HCT116 (cell line): ENCODE measurements at regions not wholly inside any gene's neighbourhood (a gene's known extent, or its start where the extent isn't known, plus 50 kb on each side); places are given as distances from the start of the nearest gene placed in this dataset.

Experiments used
- ATAC-seq: fragments of 200-7000 bp; cut with Tn5 transposase; 2 replicates; pipeline ENCODE4 v1.9.1; 2020; ENCODE audit warnings: mild to moderate bottlenecking, moderate library complexity
- BruUV-seq: library from RNA; stranded (reverse); fragments of 400-500 nt; replicated peaks from 2 replicates; lab custom pipeline; 2021; lab: Mats Ljungman, UMichigan
- CTCF ChIA-PET: fragments of 300-600 bp; sonication (Branson Sonifier 250); formaldehyde crosslinking; loops from one replicate; lab custom pipeline; 2021; ENCODE audit warnings: antibody characterized with exemption; lab: Charles Lee
- POLR2A ChIA-PET: fragments of 300-600, 350-600 bp; sonication (Branson Sonifier 250); formaldehyde crosslinking; loops from one replicate; lab custom pipeline; 2021; ENCODE audit warnings: antibody characterized with exemption; lab: Charles Lee
- RAD21 ChIA-PET, 2 experiments: fragments of 300-600 bp; sonication (Branson Sonifier 250); formaldehyde crosslinking; loops; one replicate each; lab custom pipeline; 2023; ENCODE audit warnings: low total read pairs in 2 of 2; ENCODE audit not compliant: uncharacterized antibody in 2 of 2, unreplicated experiment in 2 of 2, low non-redundant PET in 1 of 2; lab: Charles Lee
- DNase-seq: peaks from one replicate; pipeline ENCODE4 v3.0.0-alpha.2; 2010; ENCODE audit warnings: low read depth, low spot score
- H2AFZ ChIP-seq: fragments of 200-600 bp; shearing (Covaris generic), sonication (generic); 2 replicates; pipeline ENCODE4 v1.6.1; 2017; ENCODE audit warnings: low read depth, mixed run types, mixed read lengths, antibody characterized with exemption, low read length; ENCODE audit not compliant: poor library complexity, severe bottlenecking
- H3K27ac ChIP-seq: 2 replicates; pipeline ENCODE4 v1.5.1; 2012; ENCODE audit warnings: low read depth, low read length
- H3K27me3 ChIP-seq: fragments of 200-600 bp; sonication (generic); 2 replicates; pipeline ENCODE4 v1.6.1; 2016; ENCODE audit warnings: mixed run types, low read length, mixed read lengths; ENCODE audit not compliant: insufficient read depth
- H3K36me3 ChIP-seq, 2 experiments: fragments of 200-500 bp in 1 of 2; fragments of 200-600 bp in 1 of 2; sonication (Bioruptor generic) in 1 of 2; sonication (generic) in 1 of 2; 2 replicates each; pipeline versions ENCODE4 v1.5.1 to v1.6.1; 2014 to 2016; ENCODE audit warnings: low read length in 2 of 2, inconsistent platforms in 1 of 2, mixed read lengths in 1 of 2, mixed run types in 1 of 2; ENCODE audit not compliant: insufficient read depth in 2 of 2, control insufficient read depth in 1 of 2
- H3K4me1 ChIP-seq, 2 experiments: fragments of 200-600 bp in 1 of 2; sonication (generic) in 1 of 2; 2 replicates each; pipeline versions ENCODE4 v1.5.1 to v1.6.1; 2012 to 2017; ENCODE audit warnings: low read length in 2 of 2, inconsistent platforms in 1 of 2, mild to moderate bottlenecking in 1 of 2, mixed read lengths in 1 of 2, mixed run types in 1 of 2, moderate library complexity in 1 of 2; ENCODE audit not compliant: insufficient read depth in 2 of 2, control insufficient read depth in 1 of 2
- H3K4me2 ChIP-seq: fragments of 200-600 bp; sonication (generic); 2 replicates; pipeline ENCODE4 v1.6.1; 2017; ENCODE audit warnings: mixed run types, low read length, mixed read lengths
- H3K4me3 ChIP-seq, 2 experiments: fragments of 200-600 bp in 1 of 2; sonication (generic) in 1 of 2; replicated peaks in 1 of 2; 2 replicates each; pipeline ENCODE4 v1.5.1; 2011 to 2016; ENCODE audit warnings: low read length in 2 of 2, control low read depth in 1 of 2, low read depth in 1 of 2, mild to moderate bottlenecking in 1 of 2, mixed read lengths in 1 of 2, mixed run types in 1 of 2
- H3K79me2 ChIP-seq: fragments of 200-600 bp; sonication (generic); 2 replicates; pipeline ENCODE4 v1.6.1; 2017; ENCODE audit warnings: mild to moderate bottlenecking, mixed run types, low read length, moderate library complexity, mixed read lengths; ENCODE audit not compliant: insufficient read depth
- H3K9ac ChIP-seq: fragments of 200-600 bp; sonication (generic); 2 replicates; pipeline ENCODE4 v1.6.1; 2016; ENCODE audit warnings: low read length, mixed read lengths
- H3K9me2 ChIP-seq: fragments of 200-600 bp; sonication (generic), shearing (Covaris generic); 2 replicates; pipeline ENCODE4 v1.6.1; 2017; ENCODE audit warnings: mixed run types, mild to moderate bottlenecking, moderate library complexity; ENCODE audit not compliant: insufficient read depth
- H3K9me3 ChIP-seq, 2 experiments: fragments of 200-500 bp in 1 of 2; fragments of 200-600 bp in 1 of 2; sonication (Bioruptor generic) in 1 of 2; sonication (generic) in 1 of 2; 2 replicates each; pipeline ENCODE4 v1.6.1; 2014 to 2017; ENCODE audit warnings: low read length in 2 of 2, mixed read lengths in 2 of 2, inconsistent platforms in 1 of 2, low read depth in 1 of 2, mild to moderate bottlenecking in 1 of 2, mixed run types in 1 of 2, moderate library complexity in 1 of 2; ENCODE audit not compliant: control insufficient read depth in 1 of 2, insufficient read depth in 1 of 2
- H4K20me1 ChIP-seq: fragments of 200-600 bp; sonication (generic), shearing (Covaris generic); 2 replicates; pipeline ENCODE4 v1.6.1; 2017; ENCODE audit warnings: mixed run types, mild to moderate bottlenecking, moderate library complexity; ENCODE audit not compliant: insufficient read depth
- CBX3 ChIP-seq: IDR thresholded peaks from 2 replicates; pipeline ENCODE4 v1.6.1; 2012; ENCODE audit warnings: low read depth
- CEBPB ChIP-seq: IDR thresholded peaks from 2 replicates; pipeline ENCODE4 v1.6.1; 2012; ENCODE audit warnings: low read depth
- ELF1 ChIP-seq: IDR thresholded peaks from 2 replicates; pipeline ENCODE4 v1.6.1; 2012; ENCODE audit warnings: low read depth, borderline replicate concordance
- EZH2 ChIP-seq: fragments of 200-600 bp; sonication (generic); IDR thresholded peaks from 2 replicates; pipeline ENCODE4 v1.6.1; 2017; ENCODE audit warnings: antibody characterized with exemption, mixed run types
- EZH2phosphoT487 ChIP-seq: fragments of 200-600 bp; IDR thresholded peaks from 2 replicates; pipeline ENCODE4 v1.6.1; 2018; ENCODE audit warnings: antibody characterized with exemption, borderline replicate concordance
- FOSL1 ChIP-seq: IDR thresholded peaks from 2 replicates; pipeline ENCODE4 v1.6.1; 2012; ENCODE audit warnings: low read depth
- REST ChIP-seq: IDR thresholded peaks from 2 replicates; pipeline ENCODE4 v1.6.1; 2012; ENCODE audit warnings: low read depth
- SIN3A ChIP-seq: IDR thresholded peaks from 2 replicates; pipeline ENCODE4 v1.6.1; 2012; ENCODE audit warnings: low read depth
- SP1 ChIP-seq: IDR thresholded peaks from 2 replicates; pipeline ENCODE4 v1.6.1; 2012; ENCODE audit warnings: low read depth
- SRF ChIP-seq: IDR thresholded peaks from 2 replicates; pipeline ENCODE4 v1.6.1; 2012; ENCODE audit warnings: low read depth
- ZFX ChIP-seq: fragments of 450-650 bp; IDR thresholded peaks from 2 replicates; pipeline ENCODE4 v1.6.1; 2017
- ZNF274 ChIP-seq: fragments of 200-500 bp; sonication (Bioruptor generic); IDR thresholded peaks from 2 replicates; pipeline ENCODE4 v1.6.1; 2014; ENCODE audit warnings: mild to moderate bottlenecking, low read depth, low read length, inconsistent platforms
- intact Hi-C: fragments of 100-400 bp; cut with micrococcal nuclease; formaldehyde crosslinking; loops from 2 replicates; pipeline ENCODE4 v1.10.0; 2022
- TF ChIP-seq, protein P1 (sequence below): IDR thresholded peaks from 2 replicates; pipeline ENCODE4 v1.6.1; 2012
- TF ChIP-seq, protein P2 (sequence below): IDR thresholded peaks from 2 replicates; pipeline ENCODE4 v1.6.1; 2012
- TF ChIP-seq, protein P3 (sequence below): IDR thresholded peaks from 2 replicates; pipeline ENCODE4 v1.6.1; 2011; ENCODE audit warnings: mild to moderate bottlenecking, low read length, moderate library complexity; ENCODE audit not compliant: insufficient replicate concordance; ENCODE audit errors: extremely low read depth

DNA sequence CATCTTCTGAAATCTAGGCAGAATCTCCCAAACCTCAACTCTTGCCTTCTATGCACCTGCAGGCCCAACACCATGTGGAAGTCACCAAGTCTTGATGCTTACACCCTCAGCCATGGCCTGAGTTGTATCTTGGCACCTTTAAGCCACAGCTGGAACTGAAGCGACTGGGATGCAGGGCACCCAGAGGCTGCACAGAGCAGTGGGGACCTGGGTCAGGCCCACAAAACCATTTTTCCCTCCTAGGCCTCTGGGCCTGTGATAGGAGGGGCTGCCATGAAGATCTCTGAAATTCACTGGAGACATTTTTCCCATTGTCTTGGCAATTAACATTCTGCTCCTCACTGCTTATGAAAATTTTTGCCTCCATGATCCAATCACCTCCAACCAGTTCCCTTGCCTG lies 1388.5 kb downstream of the ADGRL3 start:
- no peak overlapping the region for H2AFZ ChIP-seq
- peaks cover 9 to 13% of the 10 kb centered on the region in 2 experiments; a peak in 2 of 4 replicates for H3K9me3 ChIP-seq
- DNase-seq (no peak), ATAC-seq (no peak)
- BruUV-seq, result no TSS peak
- no peak overlapping the region for H3K4me3 ChIP-seq
- no peak for TF ChIP-seq ZNF274
- TF ChIP-seq EZH2, result no peak
- TF ChIP-seq, protein P1, sequence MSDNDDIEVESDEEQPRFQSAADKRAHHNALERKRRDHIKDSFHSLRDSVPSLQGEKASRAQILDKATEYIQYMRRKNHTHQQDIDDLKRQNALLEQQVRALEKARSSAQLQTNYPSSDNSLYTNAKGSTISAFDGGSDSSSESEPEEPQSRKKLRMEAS, result no peak
- no peak for TF ChIP-seq CEBPB
- TF ChIP-seq FOSL1, result no peak
- no peak for TF ChIP-seq SIN3A
- no peak for TF ChIP-seq ELF1
- RAD21 ChIA-PET, result no interaction called here
- POLR2A ChIA-PET, result no interaction called here
- no peaks in the 10 kb centered on the region for H3K9me2 ChIP-seq
- H3K4me2 ChIP-seq, result no peak overlapping the region
- H3K9ac ChIP-seq, result no peak overlapping the region
- no peaks in the 10 kb centered on the region for H3K79me2 ChIP-seq
- no peaks in the 10 kb centered on the region for H3K4me1 ChIP-seq
- no peaks in the 10 kb centered on the region for H3K27me3 ChIP-seq
- H4K20me1 ChIP-seq, result no peaks in the 10 kb centered on the region
- no peaks in the 10 kb centered on the region for H3K36me3 ChIP-seq
- intact Hi-C loops, result no loop called here
- CTCF ChIA-PET, result no interaction called here
- no peak overlapping the region for H3K27ac ChIP-seq

GRCh38 chr4:62571494-62571893 lies 1371.4 kb downstream of the ADGRL3 start:
- Histone ChIP-seq H3K79me2 (no peaks in the 10 kb centered on the region), H2AFZ (no peak overlapping the region), H3K36me3 (no peaks in the 10 kb centered on the region), H3K9ac (no peak overlapping the region), H3K9me3 (peaks cover 0 to 2% of the 10 kb centered on the region in 2 experiments; a peak in 2 of 4 replicates), H3K27me3 (no peaks in the 10 kb centered on the region), H3K4me1 (no peaks in the 10 kb centered on the region), H4K20me1 (no peaks in the 10 kb centered on the region), H3K27ac (no peak overlapping the region), H3K4me3 (no peak overlapping the region), H3K4me2 (no peak overlapping the region), H3K9me2 (no peaks in the 10 kb centered on the region)
- ChIA-PET RAD21 (no interaction called here), CTCF (no interaction called here), POLR2A (no interaction called here)
- intact Hi-C loops, result no loop called here
- ATAC-seq (no peak), DNase-seq (no peak)
- no TSS peak for BruUV-seq
- TF ChIP-seq EZH2 (no peak), SP1 (no peak), SRF (no peak), CBX3 (no peak), ELF1 (no peak), ZNF274 (no peak), ZFX (no peak), REST (no peak), EZH2phosphoT487 (no peak)
- TF ChIP-seq, protein P2, sequence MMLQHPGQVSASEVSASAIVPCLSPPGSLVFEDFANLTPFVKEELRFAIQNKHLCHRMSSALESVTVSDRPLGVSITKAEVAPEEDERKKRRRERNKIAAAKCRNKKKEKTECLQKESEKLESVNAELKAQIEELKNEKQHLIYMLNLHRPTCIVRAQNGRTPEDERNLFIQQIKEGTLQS, result no peak
- TF ChIP-seq, protein P3, sequence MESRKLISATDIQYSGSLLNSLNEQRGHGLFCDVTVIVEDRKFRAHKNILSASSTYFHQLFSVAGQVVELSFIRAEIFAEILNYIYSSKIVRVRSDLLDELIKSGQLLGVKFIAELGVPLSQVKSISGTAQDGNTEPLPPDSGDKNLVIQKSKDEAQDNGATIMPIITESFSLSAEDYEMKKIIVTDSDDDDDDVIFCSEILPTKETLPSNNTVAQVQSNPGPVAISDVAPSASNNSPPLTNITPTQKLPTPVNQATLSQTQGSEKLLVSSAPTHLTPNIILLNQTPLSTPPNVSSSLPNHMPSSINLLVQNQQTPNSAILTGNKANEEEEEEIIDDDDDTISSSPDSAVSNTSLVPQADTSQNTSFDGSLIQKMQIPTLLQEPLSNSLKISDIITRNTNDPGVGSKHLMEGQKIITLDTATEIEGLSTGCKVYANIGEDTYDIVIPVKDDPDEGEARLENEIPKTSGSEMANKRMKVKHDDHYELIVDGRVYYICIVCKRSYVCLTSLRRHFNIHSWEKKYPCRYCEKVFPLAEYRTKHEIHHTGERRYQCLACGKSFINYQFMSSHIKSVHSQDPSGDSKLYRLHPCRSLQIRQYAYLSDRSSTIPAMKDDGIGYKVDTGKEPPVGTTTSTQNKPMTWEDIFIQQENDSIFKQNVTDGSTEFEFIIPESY, result no peak
